Islet of Langerhans (tissue), 1 donor: ENCODE measurements at regions not wholly inside any gene's neighbourhood (a gene's known extent, or its start where the extent isn't known, plus 50 kb on each side); places are given as distances from the start of the nearest gene placed in this dataset.

Experiments
- FAIRE-seq: peaks from one replicate; lab custom pipeline; 2011; peaks lifted over from hg19 to GRCh38; lab: Jason Lieb, UNC

DNA sequence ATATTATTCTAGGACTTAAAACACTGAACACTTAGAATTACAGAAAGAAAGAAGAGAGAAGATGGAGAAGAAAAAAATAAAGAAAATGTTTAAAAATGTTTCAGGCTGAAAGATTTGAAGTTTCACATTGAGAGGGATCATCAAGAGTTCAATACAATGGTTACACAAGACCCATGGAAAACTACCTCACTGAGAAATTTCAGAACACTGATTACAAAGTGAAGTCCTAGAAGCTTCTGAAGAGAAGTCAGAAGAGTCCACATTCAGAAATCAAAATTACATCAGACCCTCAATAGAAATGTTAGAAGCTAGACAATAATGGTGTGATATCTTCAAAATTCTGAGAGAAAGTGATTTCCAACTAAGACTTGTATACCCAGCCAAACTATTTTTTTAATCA lies 196.1 kb downstream of the MACC1 start:
- no peak for FAIRE-seq

DNA sequence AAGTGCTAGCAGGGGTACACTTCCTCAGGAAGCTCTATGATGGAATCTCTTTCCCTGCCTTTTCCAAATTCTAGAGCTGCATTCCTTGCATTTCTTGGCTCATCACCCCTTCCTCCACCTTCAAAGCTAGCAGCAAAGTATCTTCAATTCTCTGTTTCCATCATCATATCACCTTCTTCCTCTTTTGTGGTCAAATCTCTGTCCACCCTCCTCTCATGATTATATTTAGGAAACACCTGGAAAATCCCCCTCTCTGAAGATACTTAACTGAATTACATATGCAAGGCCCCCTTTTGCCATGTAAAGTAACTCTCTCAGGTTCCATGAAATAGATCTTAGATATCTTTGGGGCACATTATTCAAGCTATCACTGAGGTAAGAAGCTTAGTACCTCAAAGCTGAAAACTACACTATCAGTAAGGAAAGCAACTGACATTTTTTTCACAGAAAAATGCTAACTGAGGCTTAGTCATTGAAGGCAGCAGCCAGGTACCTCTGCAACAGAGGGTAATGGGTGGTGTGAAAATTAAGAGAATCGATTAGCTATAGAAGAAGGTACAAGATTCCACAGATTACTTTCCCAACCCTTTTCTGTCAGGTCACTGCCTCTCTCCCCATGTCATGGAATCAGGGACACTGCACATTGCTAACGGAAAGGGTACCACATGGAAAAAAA lies 197.3 kb downstream of the MACC1 start:
- no peak for FAIRE-seq

DNA sequence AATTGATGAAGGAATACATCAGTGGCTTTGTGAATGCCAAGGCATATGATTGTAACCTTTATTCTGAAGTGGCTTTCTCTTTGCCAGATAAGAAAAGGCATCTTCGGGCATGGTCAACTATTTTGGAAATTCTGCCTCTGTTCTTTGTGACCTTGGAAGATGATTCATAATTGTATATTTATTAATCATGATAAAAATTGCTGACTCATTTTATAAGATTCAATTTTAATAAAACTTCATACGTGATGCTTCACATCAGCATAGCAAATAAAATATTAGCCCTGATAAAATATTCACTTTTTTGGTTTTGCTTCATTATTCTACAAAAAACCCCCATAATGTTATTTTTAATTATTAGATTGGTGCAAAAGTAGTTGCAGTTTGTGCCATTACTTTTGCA lies 200.5 kb downstream of the MACC1 start:
- no peak for FAIRE-seq

- no peak for FAIRE-seq
Observed at GRCh38 chr7:20013536-20013935, 203.6 kb downstream of the MACC1 start.

DNA sequence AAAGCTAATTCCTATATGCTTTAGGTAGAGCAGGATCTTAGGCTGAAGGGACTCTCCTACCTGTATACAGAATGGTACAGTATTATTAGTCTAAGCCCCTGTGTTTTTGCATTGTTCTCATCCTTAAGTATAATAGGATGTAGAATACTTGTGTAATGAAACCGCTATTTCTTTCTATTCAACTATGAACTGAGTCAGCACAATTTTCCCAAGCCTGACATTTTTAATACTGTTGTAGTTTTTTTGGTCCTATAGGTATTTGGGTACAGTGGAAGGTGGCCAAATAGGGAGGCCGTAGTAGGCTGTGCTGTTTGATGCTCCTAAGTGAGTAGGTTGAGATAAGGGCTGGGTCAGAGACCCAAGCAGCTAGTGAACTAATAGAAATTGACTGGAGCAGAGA lies 205.1 kb downstream of the MACC1 start:
- FAIRE-seq, result no peak

GRCh38 chr7:20010877-20011276 lies 206.3 kb downstream of the MACC1 start:
- FAIRE-seq, result no peak

DNA sequence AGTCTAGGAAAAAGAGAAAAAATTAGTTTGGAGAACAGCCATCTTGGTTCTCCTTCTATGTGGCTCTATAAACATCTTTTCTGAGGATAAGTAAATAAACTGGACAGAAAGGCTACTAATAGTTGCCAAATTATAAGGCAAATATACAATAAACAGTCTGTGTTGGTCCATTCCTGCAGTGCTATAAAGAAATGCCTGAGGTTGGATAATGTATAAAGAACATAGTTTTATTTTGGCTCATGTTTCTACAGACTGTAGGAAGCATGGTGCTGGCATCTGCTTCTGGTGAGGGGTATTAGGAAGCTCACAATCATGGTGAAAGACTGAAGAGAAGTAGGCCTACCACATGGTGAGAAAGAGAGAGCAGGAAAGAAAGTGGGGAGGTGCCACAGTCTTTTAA lies 209.7 kb downstream of the MACC1 start:
- FAIRE-seq, result no peak

- FAIRE-seq, result no peak
Observed at GRCh38 chr7:20005081-20005480, 212.1 kb downstream of the MACC1 start.

- FAIRE-seq, result no peak
Observed at GRCh38 chr7:19999681-20000080, 217.5 kb downstream of the MACC1 start.

- FAIRE-seq, result peak; percentile 53
Observed at GRCh38 chr7:19991936-19992335, 218.5 kb upstream of the TMEM196 start.

DNA sequence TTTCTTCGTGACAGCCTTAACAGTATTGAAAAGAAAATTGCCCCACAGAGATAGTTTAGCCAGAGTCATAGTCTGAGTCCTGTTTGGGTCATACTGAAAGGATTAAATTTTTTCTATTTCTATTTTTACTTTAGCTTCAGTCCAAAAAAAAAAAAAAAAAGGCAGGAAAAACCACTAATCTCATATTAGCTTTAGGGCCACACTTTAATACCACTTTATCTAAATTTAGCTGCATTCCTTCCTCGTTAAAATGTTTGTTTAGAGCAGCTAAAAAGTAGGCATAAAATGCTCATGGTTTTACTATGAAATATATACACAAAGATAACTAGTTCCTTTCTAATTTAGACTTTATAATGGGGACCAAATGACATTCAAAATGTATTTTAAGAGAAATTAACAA lies 216.5 kb upstream of the TMEM196 start:
- peak; percentile 45 for FAIRE-seq

GRCh38 chr7:19988860-19989259 lies 215.4 kb upstream of the TMEM196 start:
- no peak for FAIRE-seq

GRCh38 chr7:19984231-19984632 lies 210.8 kb upstream of the TMEM196 start:
- FAIRE-seq, result no peak

- no peak for FAIRE-seq
Observed at GRCh38 chr7:19982841-19983835, 209.7 kb upstream of the TMEM196 start.

DNA sequence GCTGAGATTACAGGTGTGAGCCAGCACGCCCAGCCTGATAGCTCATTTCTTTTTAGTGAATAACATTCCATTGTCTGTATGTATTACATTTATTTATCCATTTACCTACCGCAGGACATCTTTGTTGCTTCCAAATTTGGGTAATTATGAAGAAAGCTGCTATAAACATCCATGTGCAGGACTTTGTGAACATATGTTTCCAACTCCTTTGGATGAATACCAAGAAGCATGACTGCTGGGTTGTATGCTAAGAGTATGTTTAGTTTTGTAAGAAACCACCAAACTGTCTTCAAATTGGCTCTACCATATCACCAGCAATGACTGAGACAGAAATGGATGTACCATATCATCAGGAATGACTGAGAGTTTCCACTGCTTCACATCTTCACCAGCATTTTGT lies 200.2 kb upstream of the TMEM196 start:
- FAIRE-seq, result no peak

DNA sequence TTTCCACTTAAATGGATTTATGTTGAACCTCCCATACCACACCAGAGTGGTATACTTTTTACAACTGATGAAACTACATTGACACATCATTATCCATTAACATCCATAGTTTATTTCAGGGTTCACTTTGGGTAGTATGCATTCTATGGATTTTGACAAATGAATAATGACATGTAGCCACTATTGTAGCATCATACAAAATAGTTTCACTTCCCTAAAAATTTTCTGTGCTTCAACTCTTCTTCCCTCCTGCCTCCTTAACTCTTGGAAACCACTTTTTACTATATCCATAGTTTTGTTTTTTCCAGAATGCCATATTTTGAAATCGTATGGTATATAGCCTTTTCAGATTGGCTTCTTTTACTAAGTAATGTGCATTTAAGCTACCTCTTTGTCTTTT lies 199.5 kb upstream of the TMEM196 start:
- FAIRE-seq, result no peak

DNA sequence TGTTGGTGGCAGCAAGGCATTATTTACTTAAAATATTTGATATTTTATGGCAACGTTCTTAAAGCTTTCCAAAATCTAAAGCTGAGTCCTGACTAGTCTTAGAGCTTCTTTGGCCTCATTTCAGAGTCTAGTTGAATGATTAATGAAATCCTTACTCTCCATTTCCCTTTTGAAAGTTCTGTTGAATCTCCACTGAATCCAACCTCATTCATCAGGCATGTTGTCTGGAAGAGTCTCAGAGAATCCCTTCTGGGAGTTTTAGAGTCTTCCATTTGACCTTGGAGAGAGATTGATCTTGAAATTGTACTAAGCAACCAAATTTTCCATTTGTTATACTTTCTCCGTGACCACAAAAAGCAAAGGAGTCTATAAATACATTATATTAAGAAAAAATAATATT lies 198.5 kb upstream of the TMEM196 start:
- FAIRE-seq, result no peak

GRCh38 chr7:19970514-19970913 lies 197.1 kb upstream of the TMEM196 start:
- FAIRE-seq, result no peak

GRCh38 chr7:19969859-19970493 lies 196.6 kb upstream of the TMEM196 start:
- no peak for FAIRE-seq

DNA sequence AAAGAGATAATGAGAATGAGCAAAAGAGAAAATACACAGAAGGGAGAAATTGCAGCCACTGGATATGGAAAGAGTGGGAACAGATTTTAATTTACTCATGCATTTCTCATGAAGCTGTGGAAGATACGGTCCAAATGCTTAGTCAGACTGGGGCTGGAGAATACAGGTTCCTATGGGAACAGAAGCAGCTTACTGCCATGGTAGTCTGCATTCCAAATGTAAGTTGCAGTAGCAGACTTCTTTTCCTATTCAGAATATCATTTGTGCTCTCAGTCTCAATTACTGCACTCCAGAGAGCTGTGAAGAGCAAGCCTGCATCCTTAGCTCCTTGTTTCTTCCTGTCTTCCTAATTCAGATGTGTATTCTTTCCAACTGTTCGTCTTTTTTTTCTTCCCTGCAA lies 190.8 kb upstream of the TMEM196 start:
- no peak for FAIRE-seq

GRCh38 chr7:19963695-19964094 lies 190.3 kb upstream of the TMEM196 start:
- FAIRE-seq, result no peak

DNA sequence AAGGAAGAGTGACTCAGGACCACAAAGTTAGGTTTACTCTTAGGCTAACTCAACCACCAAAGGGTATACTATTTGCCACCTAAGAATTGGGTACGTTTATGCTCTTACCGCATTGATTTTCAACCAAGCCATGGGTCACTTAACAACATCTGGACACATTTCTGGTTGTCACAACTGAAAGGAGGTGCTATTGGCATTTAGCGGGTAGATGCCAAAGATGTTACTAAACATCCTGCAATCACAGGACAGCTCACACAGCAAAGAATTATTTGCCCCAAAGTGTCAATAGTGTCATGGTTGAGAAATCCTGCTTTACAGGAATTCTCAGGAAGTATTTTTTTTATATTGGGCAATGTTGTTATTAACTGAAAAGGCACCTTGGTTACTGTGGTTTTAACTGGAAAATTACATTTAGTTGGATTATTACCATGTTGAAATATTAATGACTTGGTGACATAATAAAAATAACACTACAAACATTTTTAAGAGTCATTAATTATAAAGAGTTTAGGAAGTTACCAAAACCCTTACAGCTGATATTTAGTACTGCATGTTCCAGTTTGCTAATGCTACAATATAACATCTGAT lies 185.0 kb upstream of the TMEM196 start:
- FAIRE-seq, result peak; percentile 9

DNA sequence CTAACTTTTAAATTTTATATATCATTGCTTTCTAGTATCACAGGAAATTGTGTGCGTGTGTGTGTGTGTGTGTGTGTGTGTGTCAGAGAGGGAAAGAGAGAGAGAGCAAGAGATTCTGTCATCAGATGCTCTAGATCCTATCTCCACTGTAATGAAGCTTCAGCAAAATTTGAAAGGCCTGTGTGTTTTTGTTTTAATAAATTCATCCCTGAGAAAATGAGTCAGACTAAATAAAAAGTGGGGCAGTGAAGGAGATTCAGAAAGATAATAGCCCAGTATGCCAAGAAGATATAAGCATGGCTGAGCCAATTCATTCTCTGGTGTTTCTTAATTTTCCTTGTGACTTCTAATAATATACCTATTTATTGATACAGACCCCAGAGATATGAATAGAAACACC lies 184.2 kb upstream of the TMEM196 start:
- no peak for FAIRE-seq
